ENCODE measurements at regions not wholly inside any gene's neighbourhood (a gene's known extent, or its start where the extent isn't known, plus 50 kb on each side); places are given as distances from the start of the nearest gene placed in this dataset.

- TF ChIP-seq ATF2 (tag by site-specific recombination; IDR thresholded peaks at IDR 0.05; ENCODE audit: low read depth) (no peak), CTCF (tag by site-specific recombination; IDR thresholded peaks at IDR 0.05) (no peak), REST (tag by site-specific recombination; IDR thresholded peaks at IDR 0.05) (no peak), ZNF184 (tag by site-specific recombination; IDR thresholded peaks at IDR 0.05) (no peak), ZBTB8A (tag by site-specific recombination; IDR thresholded peaks at IDR 0.05) (no peak), ZEB2 (tag by site-specific recombination; IDR thresholded peaks at IDR 0.05) (no peak), ZNF629 (tag by site-specific recombination; IDR thresholded peaks at IDR 0.05) (no peak), ZNF211 (tag by site-specific recombination; IDR thresholded peaks at IDR 0.05; ENCODE audit: low read depth) (no peak), BCL6B (tag by site-specific recombination; IDR thresholded peaks at IDR 0.05) (no peak), ZNF114 (tag by site-specific recombination; IDR thresholded peaks at IDR 0.05) (no peak), ZNF404 (tag by site-specific recombination; IDR thresholded peaks at IDR 0.05) (no peak), HOXA7 (CRISPR knock-in tag; IDR thresholded peaks at IDR 0.05; ENCODE audit: borderline replicate concordance) (no peak)
These were observed 182.7 kb downstream of the PIK3R1 start for GRCh38 chr5:68398146-68398812.
